ENCODE measurements at regions not wholly inside any gene's neighbourhood (a gene's known extent, or its start where the extent isn't known, plus 50 kb on each side); places are given as distances from the start of the nearest gene placed in this dataset.

GRCh38 chr1:55824251-55824640 is 609.1 kb upstream of the USP24 start:
- no peak for TF ChIP-seq EZH2 (IDR thresholded peaks at IDR 0.05)
- TF ChIP-seq POLR2AphosphoS5 (IDR thresholded peaks at IDR 0.05; ENCODE audit: borderline replicate concordance, low read depth, low read length): no peak
- TF ChIP-seq FOXP2 (optimal IDR thresholded peaks at IDR 0.05; ENCODE audit: control extremely low read depth, extremely low read length, insufficient read depth): no peak
